H9 (cell line): ENCODE measurements at regions not wholly inside any gene's neighbourhood (a gene's known extent, or its start where the extent isn't known, plus 50 kb on each side); places are given as distances from the start of the nearest gene placed in this dataset.

Source experiments
- DNase-seq: peaks from one replicate; pipeline ENCODE4 v3.0.0-alpha.2; 2017
- H2AFZ ChIP-seq: one replicate; pipeline ENCODE4 v1.6.1; 2013; ENCODE audit warnings: mild to moderate bottlenecking, low read length, control low read depth, moderate library complexity
- H2AK5ac ChIP-seq: 2 replicates; pipeline ENCODE4 v1.6.1; 2013; ENCODE audit warnings: low read length, control low read depth, mixed read lengths; ENCODE audit not compliant: insufficient read length
- H2BK120ac ChIP-seq: one replicate; pipeline ENCODE4 v1.6.1; 2013; ENCODE audit warnings: low read depth, mild to moderate bottlenecking, low read length, control low read depth, inconsistent platforms; ENCODE audit not compliant: poor library complexity, severe bottlenecking
- H2BK12ac ChIP-seq: 2 replicates; pipeline ENCODE4 v1.6.1; 2013; ENCODE audit warnings: low read length, control low read depth, mixed read lengths, low read depth; ENCODE audit not compliant: insufficient read length
- H2BK15ac ChIP-seq: 2 replicates; pipeline ENCODE4 v1.6.1; 2013; ENCODE audit warnings: low read depth, low read length, control low read depth
- H2BK20ac ChIP-seq: one replicate; pipeline ENCODE4 v1.6.1; 2013; ENCODE audit warnings: low read depth, mild to moderate bottlenecking, low read length, control low read depth, inconsistent platforms; ENCODE audit not compliant: poor library complexity, severe bottlenecking
- H2BK5ac ChIP-seq: 2 replicates; pipeline ENCODE4 v1.6.1; 2013; ENCODE audit warnings: low read length, control low read depth, mixed read lengths; ENCODE audit not compliant: insufficient read length
- H3K14ac ChIP-seq: 2 replicates; pipeline ENCODE4 v1.6.1; 2013; ENCODE audit warnings: low read length, control low read depth; ENCODE audit not compliant: insufficient read depth
- H3K18ac ChIP-seq: 2 replicates; pipeline ENCODE4 v1.6.1; 2013; ENCODE audit warnings: low read depth, mild to moderate bottlenecking, mixed read lengths, low read length, control low read depth; ENCODE audit not compliant: insufficient read length
- H3K23ac ChIP-seq: 2 replicates; pipeline ENCODE4 v1.6.1; 2013; ENCODE audit warnings: low read length, control low read depth, mixed read lengths, low read depth; ENCODE audit not compliant: insufficient read length
- H3K23me2 ChIP-seq: 2 replicates; pipeline ENCODE4 v1.6.1; 2013; ENCODE audit warnings: low read depth, mild to moderate bottlenecking, mixed read lengths, low read length, control low read depth; ENCODE audit not compliant: insufficient read length, poor library complexity, severe bottlenecking
- H3K27ac ChIP-seq: 2 replicates; pipeline ENCODE4 v1.5.1; 2013; ENCODE audit warnings: low read length, control low read depth, mixed read lengths, low read depth; ENCODE audit not compliant: insufficient read length
- H3K27me3 ChIP-seq: 2 replicates; pipeline ENCODE4 v1.6.1; 2013; ENCODE audit warnings: low read length, control low read depth, inconsistent platforms; ENCODE audit not compliant: insufficient read depth
- H3K4ac ChIP-seq: 2 replicates; pipeline ENCODE4 v1.6.1; 2013; ENCODE audit warnings: low read depth, mild to moderate bottlenecking, control low read depth, inconsistent platforms, low read length, moderate library complexity
- H3K4me1 ChIP-seq: 2 replicates; pipeline ENCODE4 v1.6.1; 2013; ENCODE audit warnings: low read length, control low read depth, inconsistent platforms; ENCODE audit not compliant: insufficient read depth
- H3K4me2 ChIP-seq: 2 replicates; pipeline ENCODE4 v1.6.1; 2013; ENCODE audit warnings: low read length, control low read depth, mixed read lengths; ENCODE audit not compliant: insufficient read length, insufficient read depth
- H3K56ac ChIP-seq: 2 replicates; pipeline ENCODE4 v1.6.1; 2013; ENCODE audit warnings: low read depth, mild to moderate bottlenecking, mixed read lengths, low read length, control low read depth; ENCODE audit not compliant: insufficient read length
- H3K79me1 ChIP-seq: 2 replicates; pipeline ENCODE4 v1.6.1; 2013; ENCODE audit warnings: low read depth, mild to moderate bottlenecking, moderate library complexity, low read length, control low read depth, inconsistent platforms; ENCODE audit not compliant: insufficient read depth, poor library complexity, severe bottlenecking
- H3K79me2 ChIP-seq: 2 replicates; pipeline ENCODE4 v1.6.1; 2013; ENCODE audit warnings: low read length, control low read depth, inconsistent platforms; ENCODE audit not compliant: insufficient read depth
- H3K9ac ChIP-seq: 2 replicates; pipeline ENCODE4 v1.6.1; 2013; ENCODE audit warnings: low read length, control low read depth, mixed read lengths; ENCODE audit not compliant: insufficient read length; ENCODE audit errors: extremely low read depth
- H3K9me3 ChIP-seq: one replicate; pipeline ENCODE4 v1.6.1; 2013; ENCODE audit warnings: low read depth, low read length, inconsistent platforms; ENCODE audit not compliant: control insufficient read depth
- H3T11ph ChIP-seq: one replicate; pipeline ENCODE4 v1.6.1; 2013; ENCODE audit warnings: mild to moderate bottlenecking, low read length, control low read depth, inconsistent platforms
- H4K20me1 ChIP-seq: one replicate; pipeline ENCODE4 v1.6.1; 2013; ENCODE audit not compliant: control insufficient read depth, insufficient read length, insufficient read depth
- H4K5ac ChIP-seq: 2 replicates; pipeline ENCODE4 v1.6.1; 2013; ENCODE audit warnings: low read depth, mild to moderate bottlenecking, mixed read lengths, low read length, control low read depth; ENCODE audit not compliant: insufficient read length
- H4K8ac ChIP-seq: replicated peaks from 2 replicates; pipeline ENCODE4 v1.6.1; 2013; ENCODE audit warnings: low read length, control low read depth, mixed read lengths, low read depth; ENCODE audit not compliant: insufficient read length
- H4K91ac ChIP-seq: 2 replicates; pipeline ENCODE4 v1.6.1; 2013; ENCODE audit warnings: low read depth, mild to moderate bottlenecking, moderate library complexity, mixed read lengths, low read length, control low read depth; ENCODE audit not compliant: insufficient read length
- H3K27ac Mint-ChIP-seq, 3 experiments: 2 replicates in 2 of 3; 3 replicates in 1 of 3; pipeline ENCODE4 v1.8.0; 2020 to 2021; ENCODE audit warnings: mixed read lengths in 3 of 3, mild to moderate bottlenecking in 1 of 3, moderate library complexity in 1 of 3
- H3K27me3 Mint-ChIP-seq: 2 replicates; pipeline ENCODE4 v1.8.0; 2021; ENCODE audit warnings: low read depth, mild to moderate bottlenecking, moderate library complexity, mixed read lengths
- H3K36me3 Mint-ChIP-seq, 3 experiments: 2 replicates in 2 of 3; 3 replicates in 1 of 3; pipeline ENCODE4 v1.8.0; 2020 to 2021; ENCODE audit warnings: low read depth in 3 of 3, mixed read lengths in 3 of 3; ENCODE audit not compliant: insufficient read depth in 1 of 3
- H3K4me1 Mint-ChIP-seq, 2 experiments: 2 replicates each; pipeline ENCODE4 v1.8.0; 2020; ENCODE audit warnings: mixed read lengths in 2 of 2
- H3K4me3 Mint-ChIP-seq, 2 experiments: 2 replicates in 1 of 2; 3 replicates in 1 of 2; pipeline ENCODE4 v1.8.0; 2020 to 2021; ENCODE audit warnings: mild to moderate bottlenecking in 2 of 2, mixed read lengths in 2 of 2, moderate library complexity in 1 of 2
- H3K9me3 Mint-ChIP-seq, 2 experiments: 2 replicates in 1 of 2; 3 replicates in 1 of 2; pipeline ENCODE4 v1.8.0; 2020; ENCODE audit warnings: mild to moderate bottlenecking in 2 of 2, mixed read lengths in 2 of 2, moderate library complexity in 1 of 2
- CTCF ChIP-seq: fragments of 200-600 bp; sonication (generic); conservative IDR thresholded peaks from 3 replicates; pipeline ENCODE4 v1.8.0; 2021; ENCODE audit warnings: antibody characterized with exemption, mild to moderate bottlenecking
- WGBS: extraction: QIAGEN DNeasy Blood & Tissue Kit; methylation state at CpG from one replicate; pipeline ENCODE4 v1.1.7; 2013; ENCODE audit warnings: missing lambda C conversion rate, low lambda C conversion rate, mixed read lengths; ENCODE audit not compliant: insufficient read length; ENCODE audit errors: extremely low coverage; 5-methylcytosine and 5-hydroxymethylcytosine counted together

- Mint-ChIP-seq H3K4me3 (no peak overlapping the region), H3K27me3 (peaks cover 5% of the 10 kb centered on the region; the same call in 1 of the 2 replicates), H3K27ac (no peak overlapping the region), H3K9me3 (no peaks in the 10 kb centered on the region; a peak in 1 of 5 replicates), H3K4me1 (peaks cover 6 to 9% of the 10 kb centered on the region in 2 experiments), H3K36me3 (no peaks in the 10 kb centered on the region)
- TF ChIP-seq CTCF = no peak
- Histone ChIP-seq H3K23ac (no peak overlapping the region), H3K14ac (no peak overlapping the region), H4K8ac (no peak overlapping the region), H3K9me3 (no peaks in the 10 kb centered on the region), H2AK5ac (no peak overlapping the region), H3T11ph (no peak overlapping the region), H2BK20ac (no peak overlapping the region), H2AFZ (no peak overlapping the region), H4K5ac (no peak overlapping the region), H3K4ac (no peak overlapping the region), H4K91ac (no peak overlapping the region), H3K79me2 (no peaks in the 10 kb centered on the region), H3K18ac (no peak overlapping the region), H3K23me2 (no peaks in the 10 kb centered on the region), H2BK120ac (no peak overlapping the region), H3K4me2 (no peak overlapping the region), H2BK12ac (no peak overlapping the region), H3K27ac (no peak overlapping the region), H2BK5ac (no peak overlapping the region), H2BK15ac (no peak overlapping the region), H4K20me1 (no peaks in the 10 kb centered on the region), H3K9ac (no peak overlapping the region), H3K56ac (no peak overlapping the region), H3K27me3 (no peaks in the 10 kb centered on the region), H3K4me1 (0 out of 2 replicates have a peak, but pooled peaks cover 1% of the 10 kb centered on the region), H3K79me1 (no peaks in the 10 kb centered on the region)
- no peak for DNase-seq
- WGBS = no CpG with 5 or more reads among the region's 3 CpGs
Measured at GRCh38 chr5:152102057-152102456, 177.4 kb upstream of the GLRA1 start.
